Left cardiac atrium (tissue), 4 donors: ENCODE measurements at regions not wholly inside any gene's neighbourhood (a gene's known extent, or its start where the extent isn't known, plus 50 kb on each side); places are given as distances from the start of the nearest gene placed in this dataset.

Experiments used
- ATAC-seq, 2 donors: fragments of 200-7000 bp; cut with Tn5 transposase; one replicate each; pipeline ENCODE4 v1.9.1; 2020; ENCODE audit warnings: mild to moderate bottlenecking in 2 of 2, moderate library complexity in 2 of 2
- DNase-seq: peaks from one replicate; pipeline ENCODE4 v3.0.0-alpha.2; 2020
- intact Hi-C, 2 donors: fragments of 100-400 bp; cut with DNase I; formaldehyde crosslinking; loops; one replicate each; pipeline versions ENCODE4 v1.14.1 to v1.15.1; 2022 to 2023
- donor health status: DM: no; HTN: yes; CAD: no.
- donor health status: DM: no; HTN: yes; CAD: no; lungs with severe emphysema.
- donor health status: DM: yes; HTN: yes; CAD: no.
- donor health status: Dilated cardiomyopathy.

- intact Hi-C loops: no loop called here
- ATAC-seq: no peak
These were observed 1075.3 kb downstream of the ADGRL3 start for GRCh38 chr4:62275470-62275869.

DNA sequence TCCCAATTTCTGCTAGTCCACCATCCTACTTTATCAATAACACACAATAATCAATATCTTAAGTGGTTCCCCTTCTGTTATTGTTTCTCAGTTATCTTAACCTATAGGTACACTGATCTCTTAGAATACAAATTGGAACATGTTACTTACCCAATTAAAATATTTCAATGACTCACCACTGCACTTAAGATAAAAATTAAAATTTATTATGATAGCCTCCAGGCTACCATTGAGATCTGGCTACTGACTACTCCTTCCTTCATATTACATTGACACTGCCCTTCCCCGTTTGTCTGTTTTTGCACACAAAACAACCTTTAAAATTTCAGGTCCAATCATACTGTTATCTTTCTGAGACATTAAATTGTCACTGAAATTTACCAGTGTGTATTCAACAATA, 1074.7 kb downstream of the ADGRL3 start:
- intact Hi-C loops: no loop called here

More at GRCh38 chr4:62275470-62275869, 1075.3 kb downstream of the ADGRL3 start:
- no peak for DNase-seq

DNA sequence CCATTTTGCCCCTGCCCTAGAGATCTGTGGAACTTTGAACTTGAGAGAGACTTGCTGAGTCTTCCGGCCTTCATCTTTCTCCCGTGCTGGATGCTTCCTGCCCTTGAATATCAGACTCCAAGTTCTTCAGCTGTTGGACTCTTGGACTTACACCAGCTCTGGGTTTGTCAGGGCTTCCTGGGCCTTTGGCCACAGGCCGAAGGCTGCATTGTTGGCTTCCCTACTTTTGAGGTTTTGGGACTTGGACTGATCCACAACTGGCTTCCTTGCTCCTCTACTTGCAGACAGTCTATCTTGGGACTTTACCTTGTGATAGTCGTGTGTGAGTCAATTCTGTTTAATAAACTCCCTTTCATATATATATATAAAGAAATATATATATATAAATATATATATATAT, 1071.0 kb downstream of the ADGRL3 start:
- ATAC-seq (no peak), DNase-seq (no peak)
- intact Hi-C loops: no loop called here

More for the DNA sequence above, 1074.7 kb downstream of the ADGRL3 start:
- DNase-seq (no peak), ATAC-seq (no peak)

- DNase-seq (no peak), ATAC-seq (no peak)
- intact Hi-C loops: no loop called here
These were observed 1069.8 kb downstream of the ADGRL3 start for GRCh38 chr4:62269918-62270317.

GRCh38 chr4:62263454-62263853, 1063.3 kb downstream of the ADGRL3 start:
- ATAC-seq (no peak), DNase-seq (no peak)
- intact Hi-C loops: no loop called here

GRCh38 chr4:62262676-62263075, 1062.5 kb downstream of the ADGRL3 start:
- intact Hi-C loops: no loop called here

GRCh38 chr4:62260254-62260653, 1060.1 kb downstream of the ADGRL3 start:
- no peak for DNase-seq
- intact Hi-C loops: no loop called here
- ATAC-seq: no peak

More at GRCh38 chr4:62262676-62263075, 1062.5 kb downstream of the ADGRL3 start:
- DNase-seq (no peak), ATAC-seq (no peak)

DNA sequence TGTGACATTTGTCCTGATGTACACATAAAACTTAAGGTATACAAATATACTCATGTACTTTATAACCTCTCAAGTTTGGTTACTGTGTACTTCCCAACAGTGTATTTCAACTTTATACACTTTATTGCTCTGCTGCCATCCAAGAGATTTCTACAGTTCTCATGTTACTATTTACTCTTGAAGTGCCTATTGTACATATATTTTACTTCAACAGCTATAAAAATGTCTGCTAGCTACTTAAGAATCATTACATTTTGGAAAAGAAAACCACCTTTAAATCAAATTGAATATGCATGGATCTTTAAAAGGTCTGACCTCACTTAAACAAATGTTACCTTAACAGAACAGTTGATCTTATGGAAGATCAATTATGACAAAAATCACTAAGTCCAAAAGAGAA, 1056.4 kb downstream of the ADGRL3 start:
- intact Hi-C loops: no loop called here
- DNase-seq (no peak), ATAC-seq (no peak)

DNA sequence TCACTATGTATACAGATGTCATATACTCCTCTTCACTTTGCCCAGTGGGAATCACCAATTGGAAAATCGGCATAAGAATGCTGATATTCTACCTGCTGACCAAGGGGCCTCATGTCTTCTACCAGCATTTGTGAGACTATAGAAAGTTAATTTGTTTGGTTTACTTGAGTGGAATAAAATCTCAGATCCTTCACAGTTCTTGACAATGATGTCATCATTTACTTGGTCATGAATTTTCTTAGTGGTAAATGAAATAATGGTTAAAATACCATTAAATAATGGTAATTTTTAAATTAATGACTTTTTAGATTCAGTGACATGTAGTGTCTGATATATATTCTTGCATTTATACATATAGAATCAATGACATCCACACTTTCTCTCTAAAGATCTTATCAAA, 1052.6 kb downstream of the ADGRL3 start:
- DNase-seq (no peak), ATAC-seq (no peak)
- intact Hi-C loops: no loop called here

GRCh38 chr4:62250100-62250499, 1050.0 kb downstream of the ADGRL3 start:
- DNase-seq (no peak), ATAC-seq (no peak)
- intact Hi-C loops: no loop called here

DNA sequence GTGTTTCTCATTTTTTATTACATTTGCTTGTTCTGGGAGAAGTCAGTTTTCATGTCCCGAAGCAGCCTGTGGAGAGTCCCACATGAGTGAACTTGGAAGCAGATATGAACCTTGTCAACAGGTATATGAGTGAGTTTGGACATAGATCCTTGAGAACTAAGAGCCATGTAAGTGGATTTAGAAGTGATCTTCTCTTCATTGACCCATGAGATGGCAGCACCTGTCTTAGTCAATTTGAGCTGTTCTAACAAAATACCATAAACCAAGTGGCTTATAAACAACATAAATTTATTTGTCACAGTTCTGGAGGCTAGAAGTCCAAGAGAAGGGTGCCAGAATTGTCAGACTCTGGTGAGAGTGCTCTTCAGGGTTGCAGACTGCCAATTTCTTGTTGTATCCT, 1043.8 kb downstream of the ADGRL3 start:
- DNase-seq (no peak), ATAC-seq (no peak)
- intact Hi-C loops: no loop called here

- DNase-seq (no peak), ATAC-seq (no peak)
- intact Hi-C loops: no loop called here
These were observed 1035.8 kb downstream of the ADGRL3 start for GRCh38 chr4:62235911-62236310.

- DNase-seq (no peak), ATAC-seq (peak; percentile 61 to 68)
- intact Hi-C loops: no loop called here
These were observed 1032.7 kb downstream of the ADGRL3 start for GRCh38 chr4:62232814-62233213.

GRCh38 chr4:62231994-62232393, 1031.9 kb downstream of the ADGRL3 start:
- intact Hi-C loops: no loop called here
- no peak for ATAC-seq
- DNase-seq: no peak

DNA sequence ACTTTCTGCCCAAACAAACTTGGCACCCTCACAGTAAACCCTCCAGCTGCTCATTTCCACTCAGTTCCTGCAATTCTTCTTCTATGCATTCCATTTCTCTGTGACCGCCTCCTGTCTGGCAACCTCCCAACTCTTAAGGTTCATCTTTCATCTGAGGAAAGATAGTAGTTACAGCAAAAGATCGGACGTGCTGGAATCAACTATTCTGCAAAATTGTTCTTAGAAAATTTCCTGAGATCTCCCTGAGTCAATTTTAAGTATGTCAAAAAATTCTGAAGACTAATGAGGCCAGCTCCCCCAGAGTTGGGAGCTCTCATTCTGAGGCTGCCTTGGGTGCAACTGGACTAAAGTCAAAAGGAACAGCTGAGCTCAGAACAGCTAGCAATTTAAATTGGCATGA, 1026.0 kb downstream of the ADGRL3 start:
- DNase-seq: no peak
- ATAC-seq: peak in 1 of 2 donors; percentile 31
- intact Hi-C loops: no loop called here

DNA sequence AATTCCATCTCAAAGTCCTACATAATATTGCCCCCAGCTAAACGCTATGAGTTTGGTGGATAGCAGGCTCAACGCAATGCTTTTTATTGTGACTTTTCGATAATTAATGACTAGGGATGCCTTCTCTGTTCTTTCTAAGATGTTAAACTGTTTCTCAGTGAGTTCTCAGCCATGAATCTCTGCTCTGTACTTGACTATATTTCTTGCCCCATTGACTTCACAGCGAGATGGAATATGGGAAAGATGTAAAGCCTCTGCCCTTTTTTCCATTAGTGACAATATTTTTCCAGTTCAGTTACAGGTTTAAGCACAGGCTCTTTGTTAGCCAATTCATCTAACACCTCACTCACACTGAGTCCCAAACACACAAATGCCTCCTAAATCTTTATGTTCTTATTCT, 1022.0 kb downstream of the ADGRL3 start:
- DNase-seq: no peak
- intact Hi-C loops: no loop called here
- no peak for ATAC-seq

DNA sequence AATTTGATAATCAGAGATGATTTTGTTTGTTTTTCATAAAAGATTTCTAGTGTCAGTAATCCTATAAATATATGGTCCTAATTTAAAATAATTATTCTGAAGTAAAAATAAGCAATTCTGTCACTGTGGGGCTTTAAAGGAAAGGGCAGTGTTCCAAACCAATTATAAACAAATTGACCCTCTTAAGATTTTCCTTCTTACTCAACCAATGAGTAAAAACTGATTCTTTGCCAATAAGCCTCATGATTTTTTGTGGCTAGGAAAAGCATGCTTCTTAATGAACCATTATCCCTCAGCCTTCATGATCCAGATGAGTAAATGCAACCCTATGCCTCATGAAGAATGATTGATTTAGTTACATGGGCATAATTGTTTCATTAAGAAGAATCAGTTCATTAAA, 1010.4 kb downstream of the ADGRL3 start:
- DNase-seq: no peak
- intact Hi-C loops: no loop called here
- ATAC-seq: no peak

DNA sequence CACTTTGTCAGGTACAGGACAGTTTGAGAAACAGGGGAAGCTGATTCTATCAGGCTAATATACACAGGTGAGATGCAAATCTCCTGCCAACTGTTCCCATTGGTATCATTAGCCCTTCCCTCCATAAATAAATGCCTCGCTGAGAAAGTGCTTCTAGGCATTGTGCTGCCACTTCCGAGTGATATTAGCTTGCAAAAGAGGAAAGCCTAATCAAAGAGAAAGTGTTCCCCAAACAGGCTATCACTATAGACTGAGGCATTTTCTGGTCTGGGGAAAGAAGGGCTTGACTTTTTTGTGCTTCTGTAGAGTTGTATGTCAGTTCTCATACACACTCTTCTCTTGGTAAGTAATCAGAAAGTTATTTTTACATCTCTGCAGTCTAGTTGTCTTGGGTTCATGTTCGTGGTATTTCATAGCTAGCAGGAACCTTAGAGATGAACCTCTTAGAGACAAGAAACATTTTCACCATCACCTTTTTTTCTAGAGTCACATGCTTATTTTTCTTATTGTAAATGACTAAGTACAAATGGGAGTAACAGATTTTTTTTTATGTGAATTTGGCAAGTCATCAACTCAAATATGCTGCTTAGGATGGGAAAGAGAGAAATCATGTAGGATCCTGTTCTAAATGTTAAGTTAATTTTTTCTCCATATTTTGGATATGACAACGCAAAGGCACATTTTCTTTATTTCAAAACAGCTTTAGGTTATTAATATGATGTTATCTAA, 1009.8 kb downstream of the ADGRL3 start:
- DNase-seq (no peak), ATAC-seq (no peak)

GRCh38 chr4:62208921-62209320, 1008.8 kb downstream of the ADGRL3 start:
- no peak for ATAC-seq
- intact Hi-C loops: no loop called here
- no peak for DNase-seq

More for the DNA sequence above, 1009.8 kb downstream of the ADGRL3 start:
- intact Hi-C loops: no loop called here

DNA sequence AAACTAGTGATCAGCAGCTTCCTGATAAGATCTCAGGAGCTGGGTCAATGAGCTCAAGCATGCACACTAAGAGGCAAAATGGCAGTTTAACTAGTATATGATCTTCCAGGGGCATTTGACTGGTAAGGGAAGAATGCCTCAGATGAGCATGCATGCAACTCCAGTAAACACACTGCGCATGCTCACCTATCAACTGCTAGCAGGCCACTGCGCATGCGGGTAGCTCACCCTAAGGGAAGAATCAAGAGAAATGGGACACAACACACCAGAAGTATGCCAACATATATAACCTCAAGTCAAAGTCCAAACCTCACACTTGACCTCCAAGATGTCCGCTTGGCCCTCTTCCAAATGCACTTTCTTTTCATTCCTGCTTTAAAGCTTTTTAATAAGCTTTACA, 1004.0 kb downstream of the ADGRL3 start:
- ATAC-seq: no peak
- DNase-seq: no peak
- intact Hi-C loops: no loop called here

DNA sequence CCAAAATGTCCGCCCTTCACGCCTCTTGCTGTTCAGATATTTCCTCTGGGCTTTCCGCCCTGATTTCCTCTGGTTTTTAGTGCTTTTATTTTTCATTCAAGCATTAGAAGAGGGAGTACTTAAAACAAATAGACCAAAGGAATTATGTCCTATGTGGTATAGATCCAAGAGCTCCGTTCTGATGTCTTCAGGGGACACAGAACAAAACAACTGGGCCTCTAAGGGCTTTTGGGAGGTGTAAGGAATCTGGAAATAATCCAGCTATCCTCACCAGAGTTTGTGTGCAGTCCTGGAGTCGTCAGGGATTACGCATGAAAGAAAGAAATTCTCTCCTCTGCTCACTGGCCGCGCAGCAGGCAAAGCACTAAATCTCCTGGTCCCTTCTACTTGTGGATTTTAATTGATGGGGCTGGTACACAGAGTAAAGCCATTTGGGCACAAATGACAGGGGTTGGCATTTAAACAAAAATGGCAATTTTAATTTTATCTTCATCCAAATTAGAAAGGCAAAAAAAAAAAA, 999.2 kb downstream of the ADGRL3 start:
- ATAC-seq: no peak
- no peak for DNase-seq
- intact Hi-C loops: no loop called here
